ENCODE measurements at regions not wholly inside any gene's neighbourhood (a gene's known extent, or its start where the extent isn't known, plus 50 kb on each side); places are given as distances from the start of the nearest gene placed in this dataset.
"Not testable (repeated sequence)": the region's sequence is repeated elsewhere in the genome, so short reads cannot be mapped to it uniquely, and the experiment has no call there.

- TF ChIP-seq, protein P1, sequence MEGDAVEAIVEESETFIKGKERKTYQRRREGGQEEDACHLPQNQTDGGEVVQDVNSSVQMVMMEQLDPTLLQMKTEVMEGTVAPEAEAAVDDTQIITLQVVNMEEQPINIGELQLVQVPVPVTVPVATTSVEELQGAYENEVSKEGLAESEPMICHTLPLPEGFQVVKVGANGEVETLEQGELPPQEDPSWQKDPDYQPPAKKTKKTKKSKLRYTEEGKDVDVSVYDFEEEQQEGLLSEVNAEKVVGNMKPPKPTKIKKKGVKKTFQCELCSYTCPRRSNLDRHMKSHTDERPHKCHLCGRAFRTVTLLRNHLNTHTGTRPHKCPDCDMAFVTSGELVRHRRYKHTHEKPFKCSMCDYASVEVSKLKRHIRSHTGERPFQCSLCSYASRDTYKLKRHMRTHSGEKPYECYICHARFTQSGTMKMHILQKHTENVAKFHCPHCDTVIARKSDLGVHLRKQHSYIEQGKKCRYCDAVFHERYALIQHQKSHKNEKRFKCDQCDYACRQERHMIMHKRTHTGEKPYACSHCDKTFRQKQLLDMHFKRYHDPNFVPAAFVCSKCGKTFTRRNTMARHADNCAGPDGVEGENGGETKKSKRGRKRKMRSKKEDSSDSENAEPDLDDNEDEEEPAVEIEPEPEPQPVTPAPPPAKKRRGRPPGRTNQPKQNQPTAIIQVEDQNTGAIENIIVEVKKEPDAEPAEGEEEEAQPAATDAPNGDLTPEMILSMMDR (IDR thresholded peaks at IDR 0.05), result no peak
- Histone ChIP-seq H3K27me3 (ENCODE audit: control insufficient read depth, insufficient read depth, low read length) (no peaks in the 10 kb centered on the region), H3K9ac (no peak overlapping the region), H3K27ac (no peak overlapping the region), H3K9me3 (ENCODE audit: control insufficient read depth, low read length) (no peaks in the 10 kb centered on the region), H2AFZ (no peak overlapping the region), H3K4me2 (ENCODE audit: low read length) (no peak overlapping the region), H3K79me2 (no peaks in the 10 kb centered on the region), H3K4me3 (ENCODE audit: low read depth, low read length) (no peak overlapping the region), H3K4me1 (no peaks in the 10 kb centered on the region), H3K36me3 (ENCODE audit: control insufficient read depth, insufficient read depth, low read length) (no peaks in the 10 kb centered on the region)
Observed at GRCh38 chr18:75845413-75845812, 417.9 kb upstream of the SMIM21 start.

GRCh38 chr18:75844146-75844545 lies 416.6 kb upstream of the SMIM21 start:
- H3K4me1 ChIP-seq, result no peaks in the 10 kb centered on the region
- H3K9ac ChIP-seq, result no peak overlapping the region
- H3K27me3 ChIP-seq (ENCODE audit: control insufficient read depth, insufficient read depth, low read length), result no peaks in the 10 kb centered on the region
- no peaks in the 10 kb centered on the region for H3K79me2 ChIP-seq
- no peaks in the 10 kb centered on the region for H3K36me3 ChIP-seq (ENCODE audit: control insufficient read depth, insufficient read depth, low read length)
- H2AFZ ChIP-seq, result no peak overlapping the region
- no peaks in the 10 kb centered on the region for H3K9me3 ChIP-seq (ENCODE audit: control insufficient read depth, low read length)
- TF ChIP-seq, protein P1 (IDR thresholded peaks at IDR 0.05), result no peak
- H3K4me2 ChIP-seq (ENCODE audit: low read length), result no peak overlapping the region
- H3K4me3 ChIP-seq (ENCODE audit: low read depth, low read length), result no peak overlapping the region
- no peak overlapping the region for H3K27ac ChIP-seq

DNA sequence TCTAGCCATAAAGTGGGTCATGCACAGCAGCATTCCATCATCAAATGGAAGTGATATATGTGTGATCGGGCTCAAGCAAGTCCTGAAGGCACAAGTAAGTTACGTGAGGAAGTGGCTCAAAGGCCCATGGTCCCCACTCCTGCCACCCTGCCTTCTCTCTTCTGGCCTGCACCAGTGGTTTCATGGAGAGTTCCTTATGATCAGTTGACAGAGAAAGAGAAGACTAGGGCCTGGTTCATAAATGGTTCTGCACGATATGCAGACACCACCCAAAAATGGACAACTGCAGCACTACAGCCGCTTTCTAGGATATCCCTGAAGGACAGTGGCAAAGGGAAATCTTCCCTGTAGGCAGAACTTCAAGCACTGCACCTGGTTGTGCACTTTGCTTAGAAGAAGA lies 412.6 kb upstream of the SMIM21 start:
- Histone ChIP-seq H3K9ac (no peak overlapping the region), H3K79me2 (no peaks in the 10 kb centered on the region), H3K9me3 (ENCODE audit: control insufficient read depth, low read length) (no peaks in the 10 kb centered on the region), H3K36me3 (ENCODE audit: control insufficient read depth, insufficient read depth, low read length) (no peaks in the 10 kb centered on the region), H3K27ac (no peak overlapping the region), H3K27me3 (ENCODE audit: control insufficient read depth, insufficient read depth, low read length) (no peaks in the 10 kb centered on the region), H2AFZ (no peak overlapping the region), H3K4me2 (ENCODE audit: low read length) (no peak overlapping the region), H3K4me1 (no peaks in the 10 kb centered on the region), H3K4me3 (ENCODE audit: low read depth, low read length) (no peak overlapping the region)
- TF ChIP-seq, protein P1 (IDR thresholded peaks at IDR 0.05), result no peak

- H3K4me3 ChIP-seq (ENCODE audit: low read depth, low read length); H3K9ac ChIP-seq; H3K9me3 ChIP-seq (ENCODE audit: control insufficient read depth, low read length); H3K4me2 ChIP-seq (ENCODE audit: low read length); H2AFZ ChIP-seq; H3K36me3 ChIP-seq (ENCODE audit: control insufficient read depth, insufficient read depth, low read length); H3K4me1 ChIP-seq; H3K27ac ChIP-seq; H3K27me3 ChIP-seq (ENCODE audit: control insufficient read depth, insufficient read depth, low read length); H3K79me2 ChIP-seq: not testable (repeated sequence)
Observed at GRCh38 chr18:75839686-75840085, 412.2 kb upstream of the SMIM21 start.

- no peaks in the 10 kb centered on the region for H3K9me3 ChIP-seq (ENCODE audit: control insufficient read depth, low read length)
- no peak overlapping the region for H3K4me3 ChIP-seq (ENCODE audit: low read depth, low read length)
- no peak overlapping the region for H3K4me2 ChIP-seq (ENCODE audit: low read length)
- H3K27me3 ChIP-seq (ENCODE audit: control insufficient read depth, insufficient read depth, low read length), result no peaks in the 10 kb centered on the region
- no peaks in the 10 kb centered on the region for H3K36me3 ChIP-seq (ENCODE audit: control insufficient read depth, insufficient read depth, low read length)
- no peak overlapping the region for H3K27ac ChIP-seq
- TF ChIP-seq, protein P1 (IDR thresholded peaks at IDR 0.05), result no peak
- H3K9ac ChIP-seq, result no peak overlapping the region
- no peaks in the 10 kb centered on the region for H3K79me2 ChIP-seq
- no peak overlapping the region for H2AFZ ChIP-seq
- H3K4me1 ChIP-seq, result no peaks in the 10 kb centered on the region
Observed at GRCh38 chr18:75839041-75839440, 411.5 kb upstream of the SMIM21 start.
